Thyroid gland (tissue), 4 donors: ENCODE measurements at regions not wholly inside any gene's neighbourhood (a gene's known extent, or its start where the extent isn't known, plus 50 kb on each side); places are given as distances from the start of the nearest gene placed in this dataset.

ENCODE experiments used
- POLR2A ChIP-seq, 2 donors: fragments of 450-650 bp; IDR thresholded peaks; one replicate each; pipeline ENCODE4 v1.6.1; 2017; ENCODE audit warnings: antibody characterized with exemption in 2 of 2, mild to moderate bottlenecking in 2 of 2, moderate library complexity in 1 of 2
- TF ChIP-seq, protein P1 (sequence below), 6 experiments: fragments of 200-600 bp in 3 of 6; fragments of 450-650 bp in 3 of 6; sonication (generic) in 3 of 6; IDR thresholded peaks; one replicate each; pipeline ENCODE4 v1.5.1; 2016 to 2019; ENCODE audit warnings: antibody characterized with exemption in 6 of 6, mild to moderate bottlenecking in 2 of 6, inconsistent platforms in 1 of 6, moderate library complexity in 1 of 6

DNA sequence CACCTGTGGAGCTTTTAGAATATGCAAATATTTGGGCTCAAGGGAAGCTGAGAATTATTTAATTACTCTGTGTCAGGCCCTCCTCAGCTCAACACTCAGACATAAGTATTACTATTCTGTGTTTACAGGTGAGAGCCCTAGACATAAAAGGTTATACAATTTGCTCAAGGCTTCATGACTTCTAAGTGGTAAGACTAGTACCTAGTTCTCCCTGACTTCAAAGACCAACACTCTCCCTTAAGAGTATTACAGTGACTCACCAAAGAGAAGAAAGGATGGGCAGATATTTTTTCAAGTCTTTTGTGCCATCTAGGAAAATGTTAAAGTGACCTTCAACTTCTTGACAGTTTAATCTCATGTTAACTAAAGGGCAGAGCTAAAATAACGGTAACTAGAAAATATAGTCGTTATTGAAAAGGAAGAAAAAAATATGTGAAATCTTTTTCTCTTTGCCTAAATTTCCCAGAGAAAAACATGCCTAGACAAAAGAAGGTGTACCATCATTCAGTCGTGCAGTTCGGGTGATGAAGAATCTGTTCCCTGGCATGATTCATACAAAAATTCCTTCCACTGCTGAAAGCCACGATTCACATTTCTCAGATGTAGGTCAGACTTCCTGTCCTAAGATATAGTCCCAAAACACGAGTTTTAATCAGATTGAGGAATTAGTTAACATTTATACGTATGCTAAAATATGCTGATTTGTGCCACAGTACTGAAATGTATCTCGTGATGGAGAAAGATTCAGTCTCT, 849.1 kb upstream of the API5 start:
- TF ChIP-seq, protein P1, sequence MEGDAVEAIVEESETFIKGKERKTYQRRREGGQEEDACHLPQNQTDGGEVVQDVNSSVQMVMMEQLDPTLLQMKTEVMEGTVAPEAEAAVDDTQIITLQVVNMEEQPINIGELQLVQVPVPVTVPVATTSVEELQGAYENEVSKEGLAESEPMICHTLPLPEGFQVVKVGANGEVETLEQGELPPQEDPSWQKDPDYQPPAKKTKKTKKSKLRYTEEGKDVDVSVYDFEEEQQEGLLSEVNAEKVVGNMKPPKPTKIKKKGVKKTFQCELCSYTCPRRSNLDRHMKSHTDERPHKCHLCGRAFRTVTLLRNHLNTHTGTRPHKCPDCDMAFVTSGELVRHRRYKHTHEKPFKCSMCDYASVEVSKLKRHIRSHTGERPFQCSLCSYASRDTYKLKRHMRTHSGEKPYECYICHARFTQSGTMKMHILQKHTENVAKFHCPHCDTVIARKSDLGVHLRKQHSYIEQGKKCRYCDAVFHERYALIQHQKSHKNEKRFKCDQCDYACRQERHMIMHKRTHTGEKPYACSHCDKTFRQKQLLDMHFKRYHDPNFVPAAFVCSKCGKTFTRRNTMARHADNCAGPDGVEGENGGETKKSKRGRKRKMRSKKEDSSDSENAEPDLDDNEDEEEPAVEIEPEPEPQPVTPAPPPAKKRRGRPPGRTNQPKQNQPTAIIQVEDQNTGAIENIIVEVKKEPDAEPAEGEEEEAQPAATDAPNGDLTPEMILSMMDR (IDR thresholded peaks at IDR 0.05), result no peak
- TF ChIP-seq POLR2A (IDR thresholded peaks at IDR 0.05), result no peak
